ENCODE measurements at regions not wholly inside any gene's neighbourhood (a gene's known extent, or its start where the extent isn't known, plus 50 kb on each side); places are given as distances from the start of the nearest gene placed in this dataset.

GRCh38 chr21:24824209-24824608 lies 783.1 kb downstream of the MRPL39 start:
- no peaks in the 10 kb centered on the region for H3K36me3 ChIP-seq (ENCODE audit: control insufficient read depth in 2 of 2, extremely low read depth in 1 of 2, insufficient read depth in 2 of 2, low read length in 2 of 2)
- H3K4me2 ChIP-seq (ENCODE audit: insufficient read depth, low read length) = no peak overlapping the region
- BruUV-seq (replicated peaks) = no TSS peak
- H3K9me3 ChIP-seq (replicated peaks; ENCODE audit: control insufficient read depth, insufficient read depth, low read length) = peaks cover 5% of the 10 kb centered on the region
- no peaks in the 10 kb centered on the region for H4K20me1 ChIP-seq (replicated peaks; ENCODE audit: control insufficient read depth, extremely low read depth, insufficient read depth, low read length)
- no peaks in the 10 kb centered on the region for H3K79me2 ChIP-seq (ENCODE audit: control insufficient read depth, insufficient read depth, low read length)
- intact Hi-C loops (cut with micrococcal nuclease) (no loop called here), dilution Hi-C loops (cut with MboI; ENCODE audit: extremely low pct_ligation_motif_present, low sequenced_read_pairs) (no loop called here)
- no peak overlapping the region for H3K27ac ChIP-seq (ENCODE audit: insufficient read depth, low read depth, low read length)
- H3K9ac ChIP-seq (replicated peaks; ENCODE audit: extremely low read depth, insufficient read depth, low read length) = no peak overlapping the region
- H3K9me1 ChIP-seq (replicated peaks; ENCODE audit: control insufficient read depth, extremely low read depth, insufficient read depth, low read length) = no peaks in the 10 kb centered on the region
- DNase-seq (ENCODE audit: low read depth, low spot score) = no peak
- CTCF ChIA-PET = no interaction called here
- H3K4me3 ChIP-seq (replicated peaks in 1 of 3; ENCODE audit: insufficient read depth in 1 of 3, low read depth in 1 of 3, low read length in 3 of 3) = no peak overlapping the region
- no peak overlapping the region for H2AFZ ChIP-seq (ENCODE audit: low read depth, low read length)
- POLR2A ChIA-PET = no interaction called here
- no peaks in the 10 kb centered on the region for H3K4me1 ChIP-seq (ENCODE audit: control insufficient read depth, extremely low read depth, insufficient read depth, low read length)
- TF ChIP-seq FOS (IDR thresholded peaks at IDR 0.05; ENCODE audit: borderline replicate concordance, insufficient read depth, low read length) = no peak
- no peak for TF ChIP-seq JUN (IDR thresholded peaks at IDR 0.05; ENCODE audit: borderline replicate concordance, insufficient read depth, insufficient read length, low read depth)
- no peak for TF ChIP-seq CTCF (IDR thresholded peaks at IDR 0.05; ENCODE audit: extremely low read depth in 1 of 2, insufficient read depth in 1 of 2, low read depth in 1 of 2, low read length in 2 of 2)
- no peak for TF ChIP-seq MAX (IDR thresholded peaks at IDR 0.05; ENCODE audit: insufficient read depth, insufficient read length)
- no peak for TF ChIP-seq POLR2AphosphoS5 (IDR thresholded peaks at IDR 0.05; ENCODE audit: insufficient read depth, low read depth, low read length)
- TF ChIP-seq MYC (IDR thresholded peaks at IDR 0.05; ENCODE audit: low read depth, low read length) = no peak
- no peak for TF ChIP-seq GATA2 (IDR thresholded peaks at IDR 0.05; ENCODE audit: insufficient read depth, insufficient read length, low read depth, low read length)
- TF ChIP-seq POLR2A (IDR thresholded peaks at IDR 0.05; ENCODE audit: low read depth, low read length) = no peak
- TF ChIP-seq EZH2 (IDR thresholded peaks at IDR 0.05; ENCODE audit: borderline replicate concordance, low read depth, low read length, severe bottlenecking) = no peak
- no peaks in the 10 kb centered on the region for H3K27me3 ChIP-seq (ENCODE audit: control insufficient read depth in 2 of 2, insufficient read depth in 2 of 2, low read length in 2 of 2)
- no peak for FAIRE-seq

All from endothelial cell of umbilical vein (primary cell).